ENCODE measurements at regions not wholly inside any gene's neighbourhood (a gene's known extent, or its start where the extent isn't known, plus 50 kb on each side); places are given as distances from the start of the nearest gene placed in this dataset.

DNA sequence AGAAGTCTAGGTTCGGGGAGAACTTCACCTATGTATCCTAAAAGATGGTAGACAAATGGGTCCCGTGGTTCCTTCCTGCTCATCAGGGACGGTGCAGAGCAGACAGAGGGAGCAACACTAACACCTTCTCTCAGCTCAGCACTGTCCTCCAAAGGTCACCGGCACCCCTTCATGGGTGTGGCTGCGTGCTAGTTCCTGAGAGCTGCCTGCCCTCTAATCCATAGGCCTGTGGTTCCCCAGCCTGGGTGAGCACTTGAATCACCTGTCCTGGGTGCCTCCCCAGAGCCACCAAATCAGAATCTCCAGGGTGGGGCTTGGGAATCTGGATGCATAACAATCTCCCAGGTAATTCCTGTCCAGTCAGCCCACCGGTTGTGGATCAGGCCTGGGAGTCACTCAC is 113.9 kb upstream of the TMEM45B start:
- 48 to 82% methylated on average over 2 to 6 of the region's 6 CpGs for WGBS, 2 donors
- no peaks in the 10 kb centered on the region for H3K36me3 ChIP-seq (replicated peaks in 1 of 2; ENCODE audit: insufficient read depth in 1 of 2, low read depth in 2 of 2)
- no peaks in the 10 kb centered on the region for H3K27me3 ChIP-seq
- no peaks in the 10 kb centered on the region for H3K9me3 ChIP-seq
- intact Hi-C loops (cut with DNase I) = no loop called here
- DNase-seq (no peak), ATAC-seq (no peak)
- H3K27ac ChIP-seq = no peak overlapping the region
- TF ChIP-seq POLR2A (IDR thresholded peaks at IDR 0.05) = no peak
- TF ChIP-seq, protein P1, sequence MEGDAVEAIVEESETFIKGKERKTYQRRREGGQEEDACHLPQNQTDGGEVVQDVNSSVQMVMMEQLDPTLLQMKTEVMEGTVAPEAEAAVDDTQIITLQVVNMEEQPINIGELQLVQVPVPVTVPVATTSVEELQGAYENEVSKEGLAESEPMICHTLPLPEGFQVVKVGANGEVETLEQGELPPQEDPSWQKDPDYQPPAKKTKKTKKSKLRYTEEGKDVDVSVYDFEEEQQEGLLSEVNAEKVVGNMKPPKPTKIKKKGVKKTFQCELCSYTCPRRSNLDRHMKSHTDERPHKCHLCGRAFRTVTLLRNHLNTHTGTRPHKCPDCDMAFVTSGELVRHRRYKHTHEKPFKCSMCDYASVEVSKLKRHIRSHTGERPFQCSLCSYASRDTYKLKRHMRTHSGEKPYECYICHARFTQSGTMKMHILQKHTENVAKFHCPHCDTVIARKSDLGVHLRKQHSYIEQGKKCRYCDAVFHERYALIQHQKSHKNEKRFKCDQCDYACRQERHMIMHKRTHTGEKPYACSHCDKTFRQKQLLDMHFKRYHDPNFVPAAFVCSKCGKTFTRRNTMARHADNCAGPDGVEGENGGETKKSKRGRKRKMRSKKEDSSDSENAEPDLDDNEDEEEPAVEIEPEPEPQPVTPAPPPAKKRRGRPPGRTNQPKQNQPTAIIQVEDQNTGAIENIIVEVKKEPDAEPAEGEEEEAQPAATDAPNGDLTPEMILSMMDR (IDR thresholded peaks at IDR 0.05) = no peak
- H3K4me3 ChIP-seq = no peak overlapping the region
- no peaks in the 10 kb centered on the region for H3K4me1 ChIP-seq

DNA sequence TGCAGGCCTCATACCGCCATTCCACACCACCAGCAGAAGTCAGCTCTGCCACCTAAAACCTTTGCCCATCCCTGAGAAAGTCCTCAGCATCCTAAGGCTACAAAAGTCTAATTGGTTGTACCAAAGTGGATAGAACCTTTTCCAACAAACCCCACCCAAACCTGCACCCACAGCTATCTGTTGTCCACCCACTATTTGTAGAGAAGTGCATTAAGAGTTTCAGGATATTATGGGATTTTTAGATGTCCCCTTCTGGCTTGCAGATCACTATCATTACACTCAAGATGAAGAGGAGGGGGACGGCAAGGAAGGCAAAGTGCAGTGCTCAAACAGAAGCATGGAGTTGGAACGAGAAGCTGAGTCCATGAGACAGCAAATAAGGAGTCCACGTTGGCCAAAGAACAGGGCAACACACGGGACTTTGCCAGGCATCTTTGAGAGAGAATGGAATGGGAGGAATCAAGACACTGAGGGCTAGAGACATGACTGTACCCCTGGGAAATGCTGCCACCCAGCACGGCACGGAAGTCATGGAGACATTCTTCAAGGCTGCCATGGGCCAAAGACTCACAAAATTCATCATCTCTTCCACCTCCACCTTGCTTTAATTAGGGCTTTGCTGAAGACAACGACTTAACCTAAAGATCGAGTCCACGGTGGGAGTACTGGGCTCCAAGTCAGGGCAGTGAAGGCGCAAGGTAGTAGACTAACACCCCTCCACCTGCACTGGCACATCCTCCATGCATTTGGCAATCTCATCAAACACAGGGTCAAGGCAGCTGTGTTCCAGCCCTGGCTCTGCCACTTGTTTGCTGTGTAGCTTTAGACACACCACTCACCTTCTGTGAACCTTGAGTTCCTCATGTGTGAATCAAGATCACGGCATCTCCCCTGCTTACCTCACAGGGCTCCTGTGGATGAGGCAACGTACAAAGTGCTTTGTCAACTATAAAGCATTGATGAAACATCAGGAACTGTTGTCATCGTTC is 112.9 kb upstream of the TMEM45B start:
- Histone ChIP-seq H3K27me3 (no peaks in the 10 kb centered on the region), H3K4me1 (no peaks in the 10 kb centered on the region), H3K27ac (no peak overlapping the region), H3K4me3 (no peak overlapping the region), H3K9me3 (no peaks in the 10 kb centered on the region), H3K36me3 (replicated peaks in 1 of 2; ENCODE audit: insufficient read depth in 1 of 2, low read depth in 2 of 2) (no peaks in the 10 kb centered on the region)
- 64 to 69% methylated on average over 13 to 14 of the region's 14 CpGs for WGBS, 2 donors
- ATAC-seq = no peak
- intact Hi-C loops (cut with DNase I) = no loop called here
- TF ChIP-seq, protein P1 (IDR thresholded peaks at IDR 0.05) = no peak
- TF ChIP-seq POLR2A (IDR thresholded peaks at IDR 0.05) = no peak
- no peak for DNase-seq

DNA sequence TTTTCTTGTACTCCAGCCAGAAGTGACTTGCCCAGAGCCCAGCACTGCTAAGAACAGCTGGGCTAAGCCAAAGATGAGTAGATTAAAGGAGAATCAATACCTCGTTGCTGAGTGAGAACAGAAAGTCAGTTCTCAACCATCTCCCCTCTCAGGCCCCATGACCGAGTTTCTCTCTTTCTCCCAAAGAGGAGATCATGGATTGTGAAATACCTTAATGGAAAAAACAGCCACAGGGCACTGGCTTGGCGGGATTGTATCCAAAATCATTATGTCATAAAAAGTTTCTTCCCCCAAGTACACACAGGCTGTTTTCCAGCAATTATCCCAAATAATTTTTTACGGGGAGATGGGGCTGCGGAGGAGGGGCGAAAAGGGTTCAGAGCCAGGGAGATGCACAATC is 111.8 kb upstream of the TMEM45B start:
- 49 to 56% methylated on average over 6 of the region's 6 CpGs for WGBS, 2 donors
- H3K4me3 ChIP-seq = no peak overlapping the region
- no peak for ATAC-seq
- no peaks in the 10 kb centered on the region for H3K9me3 ChIP-seq
- H3K4me1 ChIP-seq = no peaks in the 10 kb centered on the region
- TF ChIP-seq POLR2A (IDR thresholded peaks at IDR 0.05) = no peak
- TF ChIP-seq, protein P1 (IDR thresholded peaks at IDR 0.05) = no peak
- no peaks in the 10 kb centered on the region for H3K36me3 ChIP-seq (replicated peaks in 1 of 2; ENCODE audit: insufficient read depth in 1 of 2, low read depth in 2 of 2)
- no peak overlapping the region for H3K27ac ChIP-seq
- no peaks in the 10 kb centered on the region for H3K27me3 ChIP-seq
- intact Hi-C loops (cut with DNase I) = no loop called here
- DNase-seq = no peak

DNA sequence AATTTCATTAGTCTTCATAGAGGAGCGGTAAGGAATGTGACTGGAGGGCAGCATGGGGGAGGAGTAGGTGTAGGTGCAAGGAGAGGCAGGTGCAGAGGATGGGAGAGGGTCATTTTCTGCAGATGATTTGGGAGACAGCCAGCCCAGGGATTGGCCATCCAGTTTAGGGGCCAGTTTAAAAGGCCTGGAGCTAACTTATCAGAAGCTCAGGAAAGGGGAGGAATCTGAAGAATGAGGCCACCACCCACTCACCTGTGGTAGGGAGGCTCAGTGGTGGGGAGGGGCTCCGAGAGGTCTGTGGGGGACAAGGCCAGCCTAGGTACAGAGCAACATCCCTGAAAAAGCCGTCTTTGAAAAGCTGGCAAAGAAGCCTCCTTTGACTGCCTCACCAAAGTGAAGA is 110.8 kb upstream of the TMEM45B start:
- Histone ChIP-seq H3K9me3 (no peaks in the 10 kb centered on the region), H3K4me1 (no peaks in the 10 kb centered on the region), H3K36me3 (replicated peaks in 1 of 2; ENCODE audit: insufficient read depth in 1 of 2, low read depth in 2 of 2) (no peaks in the 10 kb centered on the region), H3K4me3 (no peak overlapping the region), H3K27me3 (no peaks in the 10 kb centered on the region), H3K27ac (no peak overlapping the region)
- DNase-seq (no peak), ATAC-seq (no peak)
- TF ChIP-seq, protein P1 (IDR thresholded peaks at IDR 0.05) = no peak
- TF ChIP-seq POLR2A (IDR thresholded peaks at IDR 0.05) = no peak
- WGBS, 2 donors = 71 to 77% methylated on average over 3 of the region's 3 CpGs
- intact Hi-C loops (cut with DNase I) = no loop called here

DNA sequence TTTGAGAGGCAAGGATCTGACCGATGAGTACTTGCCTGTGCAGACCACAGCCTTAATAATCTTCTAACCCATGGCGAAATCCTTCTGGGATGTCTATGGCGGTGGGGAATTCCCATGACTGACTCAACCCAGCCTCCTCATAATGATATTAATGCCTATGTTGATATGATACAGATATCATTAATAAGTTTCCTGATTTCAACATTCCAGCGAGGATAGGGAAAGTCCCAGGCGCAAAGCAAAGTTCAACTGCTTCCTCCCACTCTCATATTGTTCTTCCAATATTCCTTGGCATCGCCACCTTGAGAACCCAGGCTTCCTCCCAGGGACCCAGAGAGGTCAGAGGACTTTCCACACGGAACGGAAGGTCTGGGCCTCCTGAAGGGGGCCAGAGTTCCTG is 110.3 kb upstream of the TMEM45B start:
- H3K27me3 ChIP-seq = no peaks in the 10 kb centered on the region
- no peak overlapping the region for H3K27ac ChIP-seq
- no peak for TF ChIP-seq POLR2A (IDR thresholded peaks at IDR 0.05)
- TF ChIP-seq, protein P1 (IDR thresholded peaks at IDR 0.05) = no peak
- no peaks in the 10 kb centered on the region for H3K4me1 ChIP-seq
- H3K36me3 ChIP-seq (replicated peaks in 1 of 2; ENCODE audit: insufficient read depth in 1 of 2, low read depth in 2 of 2) = no peaks in the 10 kb centered on the region
- 69 to 78% methylated on average over 8 of the region's 8 CpGs for WGBS, 2 donors
- no peak for DNase-seq
- ATAC-seq = no peak
- intact Hi-C loops (cut with DNase I) = no loop called here
- no peaks in the 10 kb centered on the region for H3K9me3 ChIP-seq
- H3K4me3 ChIP-seq = no peak overlapping the region
